ENCODE measurements at regions not wholly inside any gene's neighbourhood (a gene's known extent, or its start where the extent isn't known, plus 50 kb on each side); places are given as distances from the start of the nearest gene placed in this dataset.

GRCh38 chr1:168976267-168976666, 130.2 kb upstream of the ATP1B1 start:
- Histone ChIP-seq H3K27ac (no peak overlapping the region), H3K27me3 (no peaks in the 10 kb centered on the region), H3K36me3 (no peaks in the 10 kb centered on the region), H3K4me3 (no peak overlapping the region), H3K9me3 (no peaks in the 10 kb centered on the region), H3K4me1 (no peaks in the 10 kb centered on the region)
- no peak for TF ChIP-seq CTCF (IDR thresholded peaks at IDR 0.05)
- no peak for TF ChIP-seq POLR2A (IDR thresholded peaks at IDR 0.05)
- 64% methylated on average over 1 of the region's 1 CpG for WGBS (ENCODE audit: insufficient coverage, low coverage, low lambda C conversion rate, missing lambda C conversion rate)
- no peak for DNase-seq
- intact Hi-C loops (cut with DNase I), result no loop called here
- ATAC-seq, result no peak

- H3K27ac ChIP-seq, result no peak overlapping the region
These were observed 128.9 kb upstream of the ATP1B1 start for GRCh38 chr1:168977618-168978017.

GRCh38 chr1:168979276-168979675, 127.2 kb upstream of the ATP1B1 start:
- H3K27ac ChIP-seq, result no peak overlapping the region
- H3K4me1 ChIP-seq, result no peaks in the 10 kb centered on the region
- peak in 3 of 4 donors; percentile 17 to 44 (median 28) for ATAC-seq
- H3K9me3 ChIP-seq, result no peaks in the 10 kb centered on the region
- intact Hi-C loops (cut with DNase I), result no loop called here
- H3K36me3 ChIP-seq, result no peaks in the 10 kb centered on the region
- no peak for DNase-seq
- 62% methylated on average over 4 of the region's 4 CpGs for WGBS (ENCODE audit: insufficient coverage, low coverage, low lambda C conversion rate, missing lambda C conversion rate)
- no peak for TF ChIP-seq POLR2A (IDR thresholded peaks at IDR 0.05)
- no peak for TF ChIP-seq CTCF (IDR thresholded peaks at IDR 0.05)
- no peak overlapping the region for H3K4me3 ChIP-seq
- no peaks in the 10 kb centered on the region for H3K27me3 ChIP-seq

More at GRCh38 chr1:168977618-168978017, 128.9 kb upstream of the ATP1B1 start:
- no peak overlapping the region for H3K4me3 ChIP-seq
- intact Hi-C loops (cut with DNase I), result no loop called here
- no peak for TF ChIP-seq CTCF (IDR thresholded peaks at IDR 0.05)
- TF ChIP-seq POLR2A (IDR thresholded peaks at IDR 0.05), result no peak
- no peaks in the 10 kb centered on the region for H3K4me1 ChIP-seq
- no peaks in the 10 kb centered on the region for H3K27me3 ChIP-seq
- ATAC-seq (no peak), DNase-seq (no peak)
- H3K36me3 ChIP-seq, result no peaks in the 10 kb centered on the region
- WGBS (ENCODE audit: insufficient coverage, low coverage, low lambda C conversion rate, missing lambda C conversion rate), result 62% methylated on average over 4 of the region's 5 CpGs
- no peaks in the 10 kb centered on the region for H3K9me3 ChIP-seq

GRCh38 chr1:168980180-168980579, 126.3 kb upstream of the ATP1B1 start:
- Histone ChIP-seq H3K4me3 (no peak overlapping the region), H3K27ac (no peak overlapping the region), H3K9me3 (no peaks in the 10 kb centered on the region), H3K36me3 (no peaks in the 10 kb centered on the region), H3K27me3 (no peaks in the 10 kb centered on the region), H3K4me1 (no peaks in the 10 kb centered on the region)
- DNase-seq, result no peak
- no peak for ATAC-seq
- intact Hi-C loops (cut with DNase I), result no loop called here
- TF ChIP-seq CTCF (IDR thresholded peaks at IDR 0.05) (no peak), POLR2A (IDR thresholded peaks at IDR 0.05) (no peak)

- no peaks in the 10 kb centered on the region for H3K4me1 ChIP-seq
- TF ChIP-seq POLR2A (IDR thresholded peaks at IDR 0.05), result no peak
- no peak for TF ChIP-seq CTCF (IDR thresholded peaks at IDR 0.05)
- DNase-seq, result no peak
- H3K4me3 ChIP-seq, result no peak overlapping the region
- intact Hi-C loops (cut with DNase I), result no loop called here
- no peaks in the 10 kb centered on the region for H3K36me3 ChIP-seq
- no peak overlapping the region for H3K27ac ChIP-seq
- H3K9me3 ChIP-seq, result no peaks in the 10 kb centered on the region
- H3K27me3 ChIP-seq, result no peaks in the 10 kb centered on the region
- ATAC-seq, result no peak
These were observed 125.8 kb upstream of the ATP1B1 start for GRCh38 chr1:168980656-168981055.

Data from right lobe of liver (tissue), 6 donors.